Nephron progenitor cell (in vitro differentiated cells): ENCODE measurements at regions not wholly inside any gene's neighbourhood (a gene's known extent, or its start where the extent isn't known, plus 50 kb on each side); places are given as distances from the start of the nearest gene placed in this dataset.

ENCODE experiments used
- DNase-seq: peaks from one replicate; pipeline ENCODE4 v3.0.0; 2021
- H3K27ac Mint-ChIP-seq: 2 replicates; pipeline ENCODE4 v1.8.0; 2021; ENCODE audit warnings: mild to moderate bottlenecking, moderate library complexity, mixed read lengths
- H3K27me3 Mint-ChIP-seq: 2 replicates; pipeline ENCODE4 v1.8.0; 2021; ENCODE audit warnings: mild to moderate bottlenecking, low read depth, mixed read lengths; ENCODE audit not compliant: poor library complexity
- H3K36me3 Mint-ChIP-seq: 2 replicates; pipeline ENCODE4 v1.8.0; 2021; ENCODE audit warnings: low read depth, mixed read lengths
- H3K4me1 Mint-ChIP-seq: 2 replicates; pipeline ENCODE4 v1.8.0; 2021; ENCODE audit warnings: mixed read lengths
- H3K4me3 Mint-ChIP-seq: 2 replicates; pipeline ENCODE4 v1.8.0; 2021; ENCODE audit warnings: mild to moderate bottlenecking, moderate library complexity, mixed read lengths
- H3K9me3 Mint-ChIP-seq: 2 replicates; pipeline ENCODE4 v1.8.0; 2021; ENCODE audit warnings: mild to moderate bottlenecking, moderate library complexity, mixed read lengths
- CTCF ChIP-seq: fragments of 200-600 bp; sonication (generic); IDR thresholded peaks from 2 replicates; pipeline ENCODE4 v1.5.0; 2021; ENCODE audit warnings: antibody characterized with exemption

- Mint-ChIP-seq H3K4me3 (no peak overlapping the region), H3K4me1 (peaks cover 13% of the 10 kb centered on the region), H3K27me3 (peaks cover 3% of the 10 kb centered on the region), H3K9me3 (no peaks in the 10 kb centered on the region), H3K27ac (peak overlapping the region; percentile 54), H3K36me3 (no peaks in the 10 kb centered on the region)
- TF ChIP-seq CTCF = no peak
- DNase-seq = no peak
Measured at GRCh38 chr20:53692465-53693067, 98.9 kb upstream of the ZNF217 start.

GRCh38 chr20:53691811-53692192, 98.2 kb upstream of the ZNF217 start:
- H3K9me3 Mint-ChIP-seq = no peaks in the 10 kb centered on the region
- no peak for TF ChIP-seq CTCF
- no peaks in the 10 kb centered on the region for H3K36me3 Mint-ChIP-seq
- no peak overlapping the region for H3K4me3 Mint-ChIP-seq
- no peak overlapping the region for H3K27ac Mint-ChIP-seq
- peaks cover 3% of the 10 kb centered on the region for H3K27me3 Mint-ChIP-seq
- H3K4me1 Mint-ChIP-seq = peaks cover 13% of the 10 kb centered on the region
- no peak for DNase-seq

GRCh38 chr20:53691060-53691810, 97.6 kb upstream of the ZNF217 start:
- H3K4me3 Mint-ChIP-seq = no peak overlapping the region
- peaks cover 13% of the 10 kb centered on the region for H3K4me1 Mint-ChIP-seq
- no peaks in the 10 kb centered on the region for H3K9me3 Mint-ChIP-seq
- no peak for DNase-seq
- H3K27ac Mint-ChIP-seq = peak overlapping the region; percentile 1
- H3K27me3 Mint-ChIP-seq = peaks cover 3% of the 10 kb centered on the region
- no peak for TF ChIP-seq CTCF
- H3K36me3 Mint-ChIP-seq = no peaks in the 10 kb centered on the region

GRCh38 chr20:53688085-53688484, 94.4 kb upstream of the ZNF217 start:
- TF ChIP-seq CTCF = no peak
- H3K27me3 Mint-ChIP-seq = peaks cover 7% of the 10 kb centered on the region

GRCh38 chr20:53685070-53685595, 91.5 kb upstream of the ZNF217 start:
- Mint-ChIP-seq H3K4me1 (peaks cover 9% of the 10 kb centered on the region), H3K27me3 (peaks cover 5% of the 10 kb centered on the region), H3K9me3 (no peaks in the 10 kb centered on the region), H3K4me3 (no peak overlapping the region), H3K36me3 (no peaks in the 10 kb centered on the region), H3K27ac (no peak overlapping the region)
- no peak for DNase-seq
- TF ChIP-seq CTCF = no peak

More at GRCh38 chr20:53688085-53688484, 94.4 kb upstream of the ZNF217 start:
- peaks cover 13% of the 10 kb centered on the region for H3K4me1 Mint-ChIP-seq
- H3K4me3 Mint-ChIP-seq = no peak overlapping the region
- no peak overlapping the region for H3K27ac Mint-ChIP-seq
- DNase-seq = no peak
- H3K36me3 Mint-ChIP-seq = no peaks in the 10 kb centered on the region
- no peaks in the 10 kb centered on the region for H3K9me3 Mint-ChIP-seq
